CD14-positive monocyte (primary cell): ENCODE measurements at regions not wholly inside any gene's neighbourhood (a gene's known extent, or its start where the extent isn't known, plus 50 kb on each side); places are given as distances from the start of the nearest gene placed in this dataset.

Experiments
- DNase-seq, 3 donors: peaks; one replicate each; pipeline ENCODE4 v3.0.0-alpha.2; 2011 to 2022
- H2AFZ ChIP-seq: 2 replicates; pipeline ENCODE4 v1.6.0; 2012; ENCODE audit warnings: mild to moderate bottlenecking, low read depth, low read length, inconsistent platforms; ENCODE audit not compliant: insufficient read depth, poor library complexity, severe bottlenecking
- H3K27ac ChIP-seq, 2 donors: 1 replicate in 1 of 2; 2 replicates in 1 of 2; pipeline ENCODE4 v1.5.1; 2012 to 2013; ENCODE audit warnings: low read length in 2 of 2, control low read depth in 1 of 2, inconsistent platforms in 1 of 2, low read depth in 1 of 2, mild to moderate bottlenecking in 1 of 2
- H3K27me3 ChIP-seq, 2 donors: one replicate each; pipeline versions ENCODE4 v1.6.0 to v1.6.1; 2011 to 2013; ENCODE audit warnings: low read length in 2 of 2; ENCODE audit not compliant: control insufficient read depth in 2 of 2, insufficient read depth in 2 of 2
- H3K36me3 ChIP-seq, 2 donors: replicated peaks in 1 of 2; 1 replicate in 1 of 2; 2 replicates in 1 of 2; pipeline versions ENCODE4 v1.5.1 to v1.6.1; 2012 to 2013; ENCODE audit warnings: low read length in 2 of 2, control low read depth in 1 of 2, inconsistent platforms in 1 of 2, mild to moderate bottlenecking in 1 of 2; ENCODE audit not compliant: insufficient read depth in 2 of 2, control insufficient read depth in 1 of 2
- H3K4me1 ChIP-seq, 2 donors: 1 replicate in 1 of 2; 2 replicates in 1 of 2; pipeline versions ENCODE4 v1.5.1 to v1.6.1; 2012 to 2013; ENCODE audit warnings: low read length in 2 of 2, control low read depth in 1 of 2, inconsistent platforms in 1 of 2, mild to moderate bottlenecking in 1 of 2, moderate library complexity in 1 of 2; ENCODE audit not compliant: insufficient read depth in 2 of 2, control insufficient read depth in 1 of 2
- H3K4me2 ChIP-seq: replicated peaks from 2 replicates; pipeline ENCODE3; 2012; ENCODE audit warnings: low read length, moderate library complexity, mild to moderate bottlenecking; ENCODE audit not compliant: poor library complexity, severe bottlenecking; ENCODE audit errors: extremely low read depth
- H3K4me3 ChIP-seq, 3 experiments: fragments of 200-600 bp in 1 of 3; sonication (generic) in 1 of 3; replicated peaks in 1 of 3; 1 replicate in 2 of 3; 2 replicates in 1 of 3; pipeline ENCODE4 v1.5.1; 2011 to 2013; ENCODE audit warnings: low read length in 3 of 3, mild to moderate bottlenecking in 3 of 3, control low read depth in 2 of 3, low read depth in 2 of 3, inconsistent platforms in 1 of 3, moderate library complexity in 1 of 3
- H3K79me2 ChIP-seq: 2 replicates; pipeline ENCODE4 v1.6.0; 2012; ENCODE audit warnings: mild to moderate bottlenecking, control low read depth, inconsistent platforms, low read length, moderate library complexity; ENCODE audit not compliant: insufficient read depth
- H3K9ac ChIP-seq: 2 replicates; pipeline ENCODE4 v1.6.0; 2017; ENCODE audit warnings: low read length, mild to moderate bottlenecking; ENCODE audit not compliant: insufficient read depth, poor library complexity, severe bottlenecking
- H3K9me3 ChIP-seq, 2 donors: replicated peaks in 1 of 2; 1 replicate in 1 of 2; 2 replicates in 1 of 2; pipeline versions ENCODE4 v1.5.1 to v1.6.1; 2012 to 2013; ENCODE audit warnings: low read length in 2 of 2, control low read depth in 1 of 2; ENCODE audit not compliant: control insufficient read depth in 1 of 2, insufficient read depth in 1 of 2
- H4K20me1 ChIP-seq: 2 replicates; pipeline ENCODE4 v1.6.0; 2012; ENCODE audit warnings: mild to moderate bottlenecking, low read length, control low read depth, moderate library complexity; ENCODE audit not compliant: insufficient read depth
- H3K27ac Mint-ChIP-seq, 7 donors: one replicate each; pipeline ENCODE4 v1.8.0; 2020; ENCODE audit warnings: mild to moderate bottlenecking in 7 of 7, mixed read lengths in 7 of 7, moderate library complexity in 6 of 7, inconsistent platforms in 2 of 7
- H3K27me3 Mint-ChIP-seq, 3 donors: one replicate each; pipeline ENCODE4 v1.8.0; 2021 to 2022; ENCODE audit warnings: low read depth in 3 of 3, mild to moderate bottlenecking in 3 of 3, mixed read lengths in 3 of 3, moderate library complexity in 3 of 3, inconsistent platforms in 1 of 3
- H3K36me3 Mint-ChIP-seq, 2 donors: one replicate each; pipeline ENCODE4 v1.8.0; 2020; ENCODE audit warnings: mixed read lengths in 2 of 2, inconsistent platforms in 1 of 2, mild to moderate bottlenecking in 1 of 2
- H3K4me1 Mint-ChIP-seq: one replicate; pipeline ENCODE4 v1.8.0; 2020; ENCODE audit warnings: mild to moderate bottlenecking, mixed read lengths
- H3K4me3 Mint-ChIP-seq, 2 donors: one replicate each; pipeline ENCODE4 v1.8.0; 2020; ENCODE audit warnings: mild to moderate bottlenecking in 2 of 2, mixed read lengths in 2 of 2, moderate library complexity in 1 of 2
- H3K9me3 Mint-ChIP-seq, 7 donors: one replicate each; pipeline ENCODE4 v1.8.0; 2020 to 2022; ENCODE audit warnings: mixed read lengths in 7 of 7, mild to moderate bottlenecking in 6 of 7, moderate library complexity in 6 of 7, inconsistent platforms in 2 of 7
- CTCF ChIP-seq: fragments of 200-600 bp; IDR thresholded peaks from one replicate; pipeline ENCODE4 v1.8.0; 2022; ENCODE audit warnings: antibody characterized with exemption, mild to moderate bottlenecking
- WGBS: methylation state at CpG from one replicate; pipeline ENCODE4 v1.1.5; 2013; ENCODE audit warnings: missing lambda C conversion rate; ENCODE audit not compliant: insufficient coverage; 5-methylcytosine and 5-hydroxymethylcytosine counted together
- intact Hi-C, 2 donors: fragments of 100-400 bp; cut with micrococcal nuclease; formaldehyde crosslinking; loops; one replicate each; pipeline versions ENCODE4 v1.15.0 to v1.15.1; 2023

- H4K20me1 ChIP-seq, result no peaks in the 10 kb centered on the region
- no peak overlapping the region for H3K9ac ChIP-seq
- no peaks in the 10 kb centered on the region for H3K4me1 ChIP-seq
- H3K4me3 Mint-ChIP-seq, result no peak overlapping the region
- H3K4me1 Mint-ChIP-seq, result no peaks in the 10 kb centered on the region
- H3K9me3 ChIP-seq, result no peaks in the 10 kb centered on the region
- intact Hi-C loops, result no loop called here
- H3K27ac ChIP-seq, result no peak overlapping the region
- no peak overlapping the region for H3K4me2 ChIP-seq
- H3K36me3 ChIP-seq, result no peaks in the 10 kb centered on the region
- WGBS, result no CpG with 5 or more reads among the region's 2 CpGs
- DNase-seq, result no peak
- H3K79me2 ChIP-seq, result no peaks in the 10 kb centered on the region
- H2AFZ ChIP-seq, result no peak overlapping the region
- no peak overlapping the region for H3K4me3 ChIP-seq
- no peak overlapping the region for H3K27ac Mint-ChIP-seq
- no peaks in the 10 kb centered on the region for H3K36me3 Mint-ChIP-seq
- TF ChIP-seq CTCF, result no peak
- H3K27me3 Mint-ChIP-seq, result peaks cover 0 to 2% (median 0%) of the 10 kb centered on the region in 3 donors
- H3K27me3 ChIP-seq, result no peaks in the 10 kb centered on the region
- peaks cover 0 to 10% (median 1%) of the 10 kb centered on the region in 7 donors for H3K9me3 Mint-ChIP-seq
Measured at GRCh38 chr4:160142579-160142978, 1039.7 kb downstream of the RAPGEF2 start.

GRCh38 chr4:160143574-160143973 lies 1040.7 kb downstream of the RAPGEF2 start:
- Mint-ChIP-seq H3K36me3 (no peaks in the 10 kb centered on the region), H3K27ac (no peak overlapping the region), H3K4me3 (no peak overlapping the region), H3K4me1 (no peaks in the 10 kb centered on the region), H3K9me3 (peaks cover 0 to 10% (median 1%) of the 10 kb centered on the region in 7 donors), H3K27me3 (peaks cover 0 to 2% (median 0%) of the 10 kb centered on the region in 3 donors)
- intact Hi-C loops, result no loop called here
- Histone ChIP-seq H3K27me3 (no peaks in the 10 kb centered on the region), H2AFZ (no peak overlapping the region), H3K27ac (no peak overlapping the region), H3K36me3 (no peaks in the 10 kb centered on the region), H3K4me1 (no peaks in the 10 kb centered on the region), H3K79me2 (no peaks in the 10 kb centered on the region), H3K9ac (no peak overlapping the region), H4K20me1 (no peaks in the 10 kb centered on the region), H3K9me3 (no peaks in the 10 kb centered on the region), H3K4me3 (no peak overlapping the region), H3K4me2 (no peak overlapping the region)
- DNase-seq, result no peak
- WGBS, result no CpG with 5 or more reads among the region's 3 CpGs
- no peak for TF ChIP-seq CTCF
